ENCODE measurements at regions not wholly inside any gene's neighbourhood (a gene's known extent, or its start where the extent isn't known, plus 50 kb on each side); places are given as distances from the start of the nearest gene placed in this dataset.

DNA sequence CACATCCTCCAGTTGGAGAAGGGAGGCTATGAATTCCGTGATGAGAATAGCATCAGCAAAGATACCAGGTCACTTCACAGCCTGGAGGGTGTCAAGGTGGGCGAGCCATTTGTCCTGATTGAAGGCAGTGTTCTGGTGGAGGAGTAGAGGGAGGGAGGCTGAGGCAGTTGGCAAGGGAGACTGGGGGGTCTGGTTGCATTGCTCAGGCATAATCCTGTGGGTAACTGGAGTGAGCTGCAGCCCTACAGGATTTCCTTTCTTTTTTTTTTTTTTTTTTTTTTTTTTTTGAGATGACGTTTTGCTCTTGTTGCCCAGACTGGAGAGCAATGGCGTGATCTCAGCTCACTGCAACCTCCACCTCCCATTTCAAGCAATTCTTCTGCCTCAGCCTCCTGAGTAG is 223.9 kb upstream of the KLF4 start:
- no peak overlapping the region for H3K4me2 ChIP-seq (ENCODE audit: insufficient read depth, insufficient read length, low read length)
- no peak overlapping the region for H3K18ac ChIP-seq (ENCODE audit: insufficient read length, low read depth, low read length)
- no peaks in the 10 kb centered on the region for H3K79me2 ChIP-seq (ENCODE audit: insufficient read depth, low read length)
- no peak overlapping the region for H2BK15ac ChIP-seq (ENCODE audit: low read depth, low read length)
- no peaks in the 10 kb centered on the region for H3K23me2 ChIP-seq (ENCODE audit: insufficient read length, low read depth, low read length, poor library complexity, severe bottlenecking)
- no peaks in the 10 kb centered on the region; the same call in 1 of the 2 replicates for H3K27me3 Mint-ChIP-seq (ENCODE audit: low read depth)
- H3K23ac ChIP-seq (ENCODE audit: insufficient read length, low read depth, low read length) = no peak overlapping the region
- H4K8ac ChIP-seq (replicated peaks; ENCODE audit: insufficient read length, low read depth, low read length) = no peak overlapping the region
- no peak overlapping the region for H2BK20ac ChIP-seq (ENCODE audit: low read depth, low read length, poor library complexity, severe bottlenecking)
- H3K27me3 ChIP-seq (ENCODE audit: insufficient read depth, low read length) = no peaks in the 10 kb centered on the region
- no peak overlapping the region for H3K4me3 Mint-ChIP-seq
- H3K36me3 Mint-ChIP-seq (ENCODE audit: insufficient read depth in 1 of 3, low read depth in 3 of 3) = no peaks in the 10 kb centered on the region
- H2AFZ ChIP-seq (ENCODE audit: low read length) = no peak overlapping the region
- no peak for DNase-seq
- no peaks in the 10 kb centered on the region for H3K9me3 Mint-ChIP-seq
- H2BK120ac ChIP-seq (ENCODE audit: low read depth, low read length, poor library complexity, severe bottlenecking) = no peak overlapping the region
- H3K27ac Mint-ChIP-seq = no peak overlapping the region
- H3K4ac ChIP-seq (ENCODE audit: low read depth, low read length) = no peak overlapping the region
- H3T11ph ChIP-seq (ENCODE audit: low read length) = no peak overlapping the region
- no peak overlapping the region for H2BK12ac ChIP-seq (ENCODE audit: insufficient read length, low read depth, low read length)
- peaks cover 0 to 3% of the 10 kb centered on the region in 2 experiments; a peak in 1 of 4 replicates for H3K4me1 Mint-ChIP-seq
- H2BK5ac ChIP-seq (ENCODE audit: insufficient read length, low read length) = no peak overlapping the region
- no peaks in the 10 kb centered on the region for H3K4me1 ChIP-seq (ENCODE audit: insufficient read depth, low read length)
- H3K9ac ChIP-seq (ENCODE audit: extremely low read depth, insufficient read length, low read length) = no peak overlapping the region
- H3K79me1 ChIP-seq (ENCODE audit: insufficient read depth, low read depth, low read length, poor library complexity, severe bottlenecking) = no peaks in the 10 kb centered on the region
- H3K56ac ChIP-seq (ENCODE audit: insufficient read length, low read depth, low read length) = no peak overlapping the region
- H3K14ac ChIP-seq (ENCODE audit: insufficient read depth, low read length) = no peak overlapping the region
- WGBS (ENCODE audit: extremely low coverage, insufficient read length, low lambda C conversion rate) = no CpG with 5 or more reads among the region's 4 CpGs
- H4K91ac ChIP-seq (ENCODE audit: insufficient read length, low read depth, low read length) = no peak overlapping the region
- no peaks in the 10 kb centered on the region for H3K9me3 ChIP-seq (ENCODE audit: control insufficient read depth, low read depth, low read length)
- no peaks in the 10 kb centered on the region for H4K20me1 ChIP-seq (ENCODE audit: control insufficient read depth, insufficient read depth, insufficient read length)
- TF ChIP-seq, protein P1, sequence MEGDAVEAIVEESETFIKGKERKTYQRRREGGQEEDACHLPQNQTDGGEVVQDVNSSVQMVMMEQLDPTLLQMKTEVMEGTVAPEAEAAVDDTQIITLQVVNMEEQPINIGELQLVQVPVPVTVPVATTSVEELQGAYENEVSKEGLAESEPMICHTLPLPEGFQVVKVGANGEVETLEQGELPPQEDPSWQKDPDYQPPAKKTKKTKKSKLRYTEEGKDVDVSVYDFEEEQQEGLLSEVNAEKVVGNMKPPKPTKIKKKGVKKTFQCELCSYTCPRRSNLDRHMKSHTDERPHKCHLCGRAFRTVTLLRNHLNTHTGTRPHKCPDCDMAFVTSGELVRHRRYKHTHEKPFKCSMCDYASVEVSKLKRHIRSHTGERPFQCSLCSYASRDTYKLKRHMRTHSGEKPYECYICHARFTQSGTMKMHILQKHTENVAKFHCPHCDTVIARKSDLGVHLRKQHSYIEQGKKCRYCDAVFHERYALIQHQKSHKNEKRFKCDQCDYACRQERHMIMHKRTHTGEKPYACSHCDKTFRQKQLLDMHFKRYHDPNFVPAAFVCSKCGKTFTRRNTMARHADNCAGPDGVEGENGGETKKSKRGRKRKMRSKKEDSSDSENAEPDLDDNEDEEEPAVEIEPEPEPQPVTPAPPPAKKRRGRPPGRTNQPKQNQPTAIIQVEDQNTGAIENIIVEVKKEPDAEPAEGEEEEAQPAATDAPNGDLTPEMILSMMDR (conservative IDR thresholded peaks at IDR 0.05) = no peak
- H2AK5ac ChIP-seq (ENCODE audit: insufficient read length, low read length) = no peak overlapping the region
- no peak overlapping the region for H4K5ac ChIP-seq (ENCODE audit: insufficient read length, low read depth, low read length)
- H3K27ac ChIP-seq (ENCODE audit: insufficient read length, low read depth, low read length) = no peak overlapping the region
